Lung (tissue), 11 donors: ENCODE measurements at regions not wholly inside any gene's neighbourhood (a gene's known extent, or its start where the extent isn't known, plus 50 kb on each side); places are given as distances from the start of the nearest gene placed in this dataset.

Experiments
- ATAC-seq: fragments of 200-7000 bp; cut with Tn5 transposase; one replicate; pipeline ENCODE4 v1.9.1; 2020; ENCODE audit warnings: moderate number of reproducible peaks; ENCODE audit not compliant: insufficient read depth, low FRiP score
- DNase-seq, 3 donors: peaks; one replicate each; pipeline ENCODE4 v3.0.0-alpha.2; 2013 to 2017
- H3K27ac ChIP-seq, 2 donors: one replicate each; pipeline ENCODE4 v1.5.1; 2013; ENCODE audit warnings: mild to moderate bottlenecking in 2 of 2, moderate library complexity in 2 of 2, control low read depth in 1 of 2, inconsistent platforms in 1 of 2, low read depth in 1 of 2, low read length in 1 of 2
- H3K27me3 ChIP-seq, 3 donors: one replicate each; pipeline ENCODE4 v1.5.1; 2013; ENCODE audit warnings: low read length in 2 of 3; ENCODE audit not compliant: control insufficient read depth in 3 of 3, insufficient read depth in 3 of 3
- H3K36me3 ChIP-seq, 4 donors: one replicate each; pipeline ENCODE4 v1.5.1; 2013; ENCODE audit warnings: low read length in 4 of 4, mild to moderate bottlenecking in 1 of 4, moderate library complexity in 1 of 4; ENCODE audit not compliant: control insufficient read depth in 4 of 4, insufficient read depth in 4 of 4
- H3K4me1 ChIP-seq, 5 donors: one replicate each; pipeline ENCODE4 v1.5.1; 2013; ENCODE audit warnings: low read length in 5 of 5, mild to moderate bottlenecking in 2 of 5, moderate library complexity in 1 of 5; ENCODE audit not compliant: control insufficient read depth in 5 of 5, insufficient read depth in 5 of 5
- H3K4me3 ChIP-seq: one replicate; pipeline ENCODE4 v1.5.1; 2013; ENCODE audit warnings: mild to moderate bottlenecking, control low read depth, moderate library complexity
- H3K9ac ChIP-seq, 2 donors: one replicate each; pipeline ENCODE4 v1.5.1; 2013; ENCODE audit warnings: low read length in 2 of 2, control low read depth in 1 of 2; ENCODE audit not compliant: insufficient read depth in 1 of 2
- H3K9me3 ChIP-seq, 4 donors: one replicate each; pipeline ENCODE4 v1.5.1; 2013; ENCODE audit warnings: low read length in 3 of 4, mild to moderate bottlenecking in 1 of 4, moderate library complexity in 1 of 4; ENCODE audit not compliant: control insufficient read depth in 4 of 4, insufficient read depth in 3 of 4
- WGBS, 2 donors: extraction: QIAGEN DNeasy Blood & Tissue Kit; methylation state at CpG; one replicate each; pipeline ENCODE4 v1.1.7; 2013; 5-methylcytosine and 5-hydroxymethylcytosine counted together
- TF ChIP-seq, protein P1 (sequence below): IDR thresholded peaks from 2 replicates; pipeline ENCODE4 v1.5.1; 2012; ENCODE audit warnings: mild to moderate bottlenecking; ENCODE audit errors: control extremely low read depth, extremely low read depth
- donor health status: control.
- donor health status: control.
- donor health status: Bipolar disorder and iron deficiency.
- donor health status: healthy.
- donor health status: DM: yes; HTN: yes; CAD: no.

GRCh38 chr3:30331519-30331918, 274.9 kb upstream of the TGFBR2 start:
- Histone ChIP-seq H3K36me3 (no peaks in the 10 kb centered on the region), H3K27me3 (no peaks in the 10 kb centered on the region), H3K9ac (no peak overlapping the region), H3K4me1 (no peaks in the 10 kb centered on the region), H3K9me3 (peaks cover 0 to 3% (median 0%) of the 10 kb centered on the region in 4 donors), H3K4me3 (no peak overlapping the region), H3K27ac (no peak overlapping the region)
- ATAC-seq (no peak), DNase-seq (no peak)
- 68 to 69% methylated on average over 2 of the region's 2 CpGs for WGBS, 2 donors
- TF ChIP-seq, protein P1, sequence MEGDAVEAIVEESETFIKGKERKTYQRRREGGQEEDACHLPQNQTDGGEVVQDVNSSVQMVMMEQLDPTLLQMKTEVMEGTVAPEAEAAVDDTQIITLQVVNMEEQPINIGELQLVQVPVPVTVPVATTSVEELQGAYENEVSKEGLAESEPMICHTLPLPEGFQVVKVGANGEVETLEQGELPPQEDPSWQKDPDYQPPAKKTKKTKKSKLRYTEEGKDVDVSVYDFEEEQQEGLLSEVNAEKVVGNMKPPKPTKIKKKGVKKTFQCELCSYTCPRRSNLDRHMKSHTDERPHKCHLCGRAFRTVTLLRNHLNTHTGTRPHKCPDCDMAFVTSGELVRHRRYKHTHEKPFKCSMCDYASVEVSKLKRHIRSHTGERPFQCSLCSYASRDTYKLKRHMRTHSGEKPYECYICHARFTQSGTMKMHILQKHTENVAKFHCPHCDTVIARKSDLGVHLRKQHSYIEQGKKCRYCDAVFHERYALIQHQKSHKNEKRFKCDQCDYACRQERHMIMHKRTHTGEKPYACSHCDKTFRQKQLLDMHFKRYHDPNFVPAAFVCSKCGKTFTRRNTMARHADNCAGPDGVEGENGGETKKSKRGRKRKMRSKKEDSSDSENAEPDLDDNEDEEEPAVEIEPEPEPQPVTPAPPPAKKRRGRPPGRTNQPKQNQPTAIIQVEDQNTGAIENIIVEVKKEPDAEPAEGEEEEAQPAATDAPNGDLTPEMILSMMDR, result no peak

DNA sequence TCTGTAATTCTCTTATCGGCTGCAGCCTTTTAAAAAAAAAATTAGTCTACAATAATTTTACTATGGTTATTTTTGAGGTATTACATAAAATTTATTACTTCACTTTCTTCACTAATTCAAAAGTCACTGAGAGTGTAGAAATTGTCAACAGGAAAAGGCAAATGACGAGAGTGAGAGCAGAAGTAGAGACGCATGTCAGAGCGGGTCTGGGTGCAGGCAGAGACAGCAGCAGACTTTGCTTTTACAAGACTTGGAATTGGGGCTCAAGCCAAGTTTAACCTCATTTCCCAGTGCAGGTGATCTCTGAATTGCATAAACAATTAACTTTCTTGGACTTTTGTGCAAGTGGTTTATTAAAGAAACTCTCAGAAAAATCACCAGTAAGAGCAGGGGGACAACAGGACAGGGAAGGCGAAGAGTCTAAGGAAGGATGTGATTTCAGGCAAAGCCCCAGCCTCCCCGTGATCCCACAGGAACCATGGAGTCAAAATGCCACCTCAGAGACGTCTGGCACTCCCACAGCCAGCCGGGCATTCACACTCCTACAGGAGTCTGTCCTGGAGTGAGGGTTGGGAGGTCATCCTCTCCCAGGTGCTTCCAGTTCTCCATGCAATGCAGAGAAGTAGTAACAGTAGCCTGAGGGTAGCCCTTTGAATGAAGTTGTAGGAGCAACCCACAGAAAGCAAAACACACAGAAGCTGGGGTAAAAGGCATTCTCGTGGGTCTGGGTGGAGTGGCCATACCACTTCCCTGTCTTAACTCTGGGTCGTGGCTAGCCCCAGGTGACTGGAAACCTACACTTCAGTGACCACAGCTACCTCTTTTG, 274.0 kb upstream of the TGFBR2 start:
- DNase-seq (no peak), ATAC-seq (peak; percentile 55)
- 60 to 63% methylated on average over 10 of the region's 10 CpGs for WGBS, 2 donors
- Histone ChIP-seq H3K27ac (no peak overlapping the region), H3K4me1 (no peaks in the 10 kb centered on the region), H3K9me3 (peaks cover 0 to 3% (median 0%) of the 10 kb centered on the region in 4 donors), H3K4me3 (no peak overlapping the region), H3K27me3 (no peaks in the 10 kb centered on the region), H3K36me3 (no peaks in the 10 kb centered on the region), H3K9ac (no peak overlapping the region)
- TF ChIP-seq, protein P1, result no peak

GRCh38 chr3:30333143-30333542, 273.3 kb upstream of the TGFBR2 start:
- Histone ChIP-seq H3K4me1 (no peaks in the 10 kb centered on the region), H3K4me3 (no peak overlapping the region), H3K27me3 (no peaks in the 10 kb centered on the region), H3K9me3 (peaks cover 0 to 3% (median 0%) of the 10 kb centered on the region in 4 donors), H3K36me3 (no peaks in the 10 kb centered on the region), H3K27ac (no peak overlapping the region), H3K9ac (no peak overlapping the region)
- ATAC-seq (no peak), DNase-seq (no peak)
- 87 to 93% methylated on average over 6 of the region's 6 CpGs for WGBS, 2 donors
- TF ChIP-seq, protein P1, result no peak

DNA sequence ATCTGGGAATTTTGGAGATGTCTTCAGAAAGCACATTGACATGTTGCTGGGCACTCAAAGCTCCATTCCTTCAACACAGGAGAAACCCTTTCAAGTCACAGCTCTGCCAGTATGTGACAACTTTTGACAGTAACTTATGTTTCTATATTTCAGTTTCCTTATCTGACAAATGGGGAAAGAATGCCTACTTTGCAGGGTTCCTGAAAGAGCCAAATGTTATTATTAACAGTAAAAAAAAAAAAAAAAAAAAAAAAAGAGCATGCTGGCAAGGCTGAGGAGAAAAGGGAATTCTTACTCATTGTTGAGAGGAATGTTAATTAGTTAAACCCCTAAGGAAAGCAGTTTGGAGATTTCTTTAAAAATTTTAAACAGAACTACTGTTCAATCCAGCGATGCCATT, 272.5 kb upstream of the TGFBR2 start:
- no peak overlapping the region for H3K9ac ChIP-seq
- no peaks in the 10 kb centered on the region for H3K27me3 ChIP-seq
- H3K4me1 ChIP-seq, result no peaks in the 10 kb centered on the region
- 97 to 98% methylated on average over 1 of the region's 1 CpG for WGBS, 2 donors
- peaks cover 0 to 3% (median 0%) of the 10 kb centered on the region in 4 donors for H3K9me3 ChIP-seq
- no peak overlapping the region for H3K4me3 ChIP-seq
- H3K27ac ChIP-seq, result no peak overlapping the region
- no peak for ATAC-seq
- TF ChIP-seq, protein P1, result no peak
- no peaks in the 10 kb centered on the region for H3K36me3 ChIP-seq
- DNase-seq, result no peak
